Testis (tissue), 2 donors: ENCODE measurements at regions not wholly inside any gene's neighbourhood (a gene's known extent, or its start where the extent isn't known, plus 50 kb on each side); places are given as distances from the start of the nearest gene placed in this dataset.

Experiments
- DNase-seq: peaks from one replicate; pipeline ENCODE4 v3.0.0-alpha.2; 2019
- H3K27ac ChIP-seq, 2 donors: fragments of 200-600 bp; sonication (generic); one replicate each; pipeline ENCODE4 v1.5.1; 2019
- H3K27me3 ChIP-seq: fragments of 200-600 bp; sonication (generic); one replicate; pipeline ENCODE4 v1.5.1; 2019
- H3K36me3 ChIP-seq: fragments of 200-600 bp; sonication (generic); one replicate; pipeline ENCODE4 v1.5.1; 2017; ENCODE audit warnings: low read depth; ENCODE audit errors: missing control alignments
- H3K4me1 ChIP-seq: fragments of 200-600 bp; sonication (generic); one replicate; pipeline ENCODE4 v1.5.1; 2019
- H3K4me3 ChIP-seq, 2 donors: fragments of 200-600 bp; sonication (generic); one replicate each; pipeline ENCODE4 v1.5.1; 2017 to 2019
- H3K9me3 ChIP-seq: fragments of 200-600 bp; sonication (generic); one replicate; pipeline ENCODE4 v1.5.1; 2017
- POLR2A ChIP-seq: fragments of 450-650 bp; IDR thresholded peaks from one replicate; pipeline ENCODE4 v1.6.1; 2017; ENCODE audit warnings: antibody characterized with exemption, mild to moderate bottlenecking, moderate library complexity
- WGBS, 2 donors: methylation state at CpG; one replicate each; pipeline ENCODE4 v1.1.5; 2018; 5-methylcytosine and 5-hydroxymethylcytosine counted together
- intact Hi-C: fragments of 100-400 bp; cut with DNase I; formaldehyde crosslinking; loops from one replicate; pipeline ENCODE4 v1.15.1; 2023; ENCODE audit warnings: low total_unique reads
- TF ChIP-seq, protein P1 (sequence below), 3 experiments: fragments of 450-650 bp in 2 of 3; fragments of 200-600 bp in 1 of 3; sonication (generic) in 1 of 3; IDR thresholded peaks; one replicate each; pipeline ENCODE4 v1.5.1; 2016 to 2019; ENCODE audit warnings: antibody characterized with exemption in 3 of 3, mild to moderate bottlenecking in 2 of 3, moderate library complexity in 1 of 3

DNA sequence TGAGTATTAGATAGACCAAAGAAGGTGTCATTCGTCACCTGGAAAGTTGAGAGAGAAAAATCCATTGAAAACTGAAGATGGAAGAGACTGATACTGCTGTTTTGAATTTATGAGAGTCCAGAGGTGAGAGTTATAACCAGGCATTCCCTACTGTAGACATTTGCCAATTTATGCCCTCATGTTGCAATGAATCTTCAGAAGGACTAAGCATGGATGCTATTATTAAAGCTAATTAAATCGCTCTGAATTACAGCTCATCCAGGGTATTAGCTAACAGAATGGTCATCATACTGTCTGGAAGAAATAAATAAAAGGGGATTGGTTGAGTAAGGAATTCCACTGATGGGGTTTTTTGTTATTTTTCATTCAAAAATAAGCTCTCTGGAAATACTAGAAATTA is 101.6 kb upstream of the PLPP4 start:
- intact Hi-C loops = no loop called here
- TF ChIP-seq, protein P1, sequence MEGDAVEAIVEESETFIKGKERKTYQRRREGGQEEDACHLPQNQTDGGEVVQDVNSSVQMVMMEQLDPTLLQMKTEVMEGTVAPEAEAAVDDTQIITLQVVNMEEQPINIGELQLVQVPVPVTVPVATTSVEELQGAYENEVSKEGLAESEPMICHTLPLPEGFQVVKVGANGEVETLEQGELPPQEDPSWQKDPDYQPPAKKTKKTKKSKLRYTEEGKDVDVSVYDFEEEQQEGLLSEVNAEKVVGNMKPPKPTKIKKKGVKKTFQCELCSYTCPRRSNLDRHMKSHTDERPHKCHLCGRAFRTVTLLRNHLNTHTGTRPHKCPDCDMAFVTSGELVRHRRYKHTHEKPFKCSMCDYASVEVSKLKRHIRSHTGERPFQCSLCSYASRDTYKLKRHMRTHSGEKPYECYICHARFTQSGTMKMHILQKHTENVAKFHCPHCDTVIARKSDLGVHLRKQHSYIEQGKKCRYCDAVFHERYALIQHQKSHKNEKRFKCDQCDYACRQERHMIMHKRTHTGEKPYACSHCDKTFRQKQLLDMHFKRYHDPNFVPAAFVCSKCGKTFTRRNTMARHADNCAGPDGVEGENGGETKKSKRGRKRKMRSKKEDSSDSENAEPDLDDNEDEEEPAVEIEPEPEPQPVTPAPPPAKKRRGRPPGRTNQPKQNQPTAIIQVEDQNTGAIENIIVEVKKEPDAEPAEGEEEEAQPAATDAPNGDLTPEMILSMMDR (IDR thresholded peaks at IDR 0.05) = no peak
- no peak for TF ChIP-seq POLR2A
- DNase-seq = no peak
- H3K9me3 ChIP-seq = no peaks in the 10 kb centered on the region
- no peak overlapping the region for H3K27ac ChIP-seq
- no peaks in the 10 kb centered on the region for H3K36me3 ChIP-seq
- no peaks in the 10 kb centered on the region for H3K4me1 ChIP-seq
- no peak overlapping the region for H3K4me3 ChIP-seq
- 72 to 75% methylated on average over 2 of the region's 2 CpGs for WGBS, 2 donors
- H3K27me3 ChIP-seq = no peaks in the 10 kb centered on the region

DNA sequence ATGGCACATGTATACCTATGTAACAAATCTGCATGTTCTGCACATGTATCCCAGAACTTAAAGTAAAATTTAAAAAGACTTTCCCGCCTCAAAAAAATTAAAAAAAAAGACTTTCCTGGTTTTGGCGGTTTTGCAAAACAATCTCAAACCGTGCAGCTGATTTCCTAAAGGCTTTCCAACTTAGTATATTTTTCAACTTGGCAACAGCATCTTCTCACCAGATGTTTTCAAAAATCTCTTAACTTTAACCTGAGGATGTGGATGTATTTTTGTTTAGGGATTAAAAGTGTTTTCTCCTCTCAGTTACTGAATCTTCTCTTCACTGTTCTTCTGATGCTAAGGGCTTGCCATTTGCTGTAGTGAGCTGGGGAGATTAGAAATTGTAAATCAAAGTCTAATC is 96.5 kb upstream of the PLPP4 start:
- H3K27ac ChIP-seq = no peak overlapping the region
- TF ChIP-seq, protein P1 (IDR thresholded peaks at IDR 0.05) = no peak
- no peak for TF ChIP-seq POLR2A
- H3K4me3 ChIP-seq = no peak overlapping the region
- no peaks in the 10 kb centered on the region for H3K27me3 ChIP-seq
- no peaks in the 10 kb centered on the region for H3K4me1 ChIP-seq
- intact Hi-C loops = no loop called here
- DNase-seq = no peak
- no peaks in the 10 kb centered on the region for H3K9me3 ChIP-seq
- no peaks in the 10 kb centered on the region for H3K36me3 ChIP-seq
- 44 to 52% methylated on average over 3 of the region's 3 CpGs for WGBS, 2 donors

DNA sequence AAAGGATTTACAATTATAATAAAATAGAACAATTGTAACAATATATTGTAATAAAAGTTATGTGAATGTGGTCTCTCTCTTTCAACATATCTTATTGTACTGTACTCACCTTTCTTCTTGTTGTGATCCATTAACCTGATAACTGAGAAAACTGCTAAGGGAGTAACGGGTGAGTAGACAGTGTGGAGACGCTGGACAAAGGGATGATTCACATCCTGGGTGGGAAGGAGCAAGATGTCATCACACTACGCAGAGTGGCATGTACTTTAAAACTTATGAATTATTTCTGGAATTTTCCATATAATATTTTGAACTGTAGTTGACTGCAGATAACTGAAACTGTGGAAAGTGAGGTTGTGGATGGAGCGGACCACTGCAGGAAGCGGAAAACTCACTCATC is 91.2 kb upstream of the PLPP4 start:
- TF ChIP-seq POLR2A = no peak
- TF ChIP-seq, protein P1 (IDR thresholded peaks at IDR 0.05) = no peak
- intact Hi-C loops = no loop called here
- Histone ChIP-seq H3K4me1 (no peaks in the 10 kb centered on the region), H3K36me3 (no peaks in the 10 kb centered on the region), H3K9me3 (no peaks in the 10 kb centered on the region), H3K27ac (no peak overlapping the region), H3K4me3 (no peak overlapping the region), H3K27me3 (no peaks in the 10 kb centered on the region)
- no peak for DNase-seq
- WGBS, 2 donors = 82 to 85% methylated on average over 5 of the region's 5 CpGs

DNA sequence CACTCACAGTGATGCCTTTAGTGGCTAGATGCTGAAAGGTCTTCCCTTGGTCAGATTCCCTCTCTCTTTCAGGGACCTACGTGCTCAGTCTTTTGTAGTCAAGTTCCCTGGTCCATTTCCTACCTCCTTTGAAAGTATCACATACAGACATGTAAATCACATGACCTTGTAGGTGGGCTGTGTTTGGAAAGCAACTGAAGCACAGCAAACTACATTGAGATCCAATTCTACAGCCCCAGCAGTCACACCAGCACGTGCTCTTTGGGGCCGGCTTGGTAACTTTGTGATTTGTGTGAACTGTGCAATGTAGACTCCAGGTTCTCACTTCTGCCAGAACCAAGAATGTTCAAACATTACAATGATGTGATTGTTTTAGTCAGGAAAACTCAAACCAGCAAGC is 89.7 kb upstream of the PLPP4 start:
- H3K4me1 ChIP-seq = no peaks in the 10 kb centered on the region
- H3K36me3 ChIP-seq = no peaks in the 10 kb centered on the region
- WGBS, 2 donors = 77 to 78% methylated on average over 3 of the region's 3 CpGs
- no peak overlapping the region for H3K27ac ChIP-seq
- H3K9me3 ChIP-seq = no peaks in the 10 kb centered on the region
- intact Hi-C loops = no loop called here
- no peaks in the 10 kb centered on the region for H3K27me3 ChIP-seq
- DNase-seq = no peak
- H3K4me3 ChIP-seq = no peak overlapping the region
- no peak for TF ChIP-seq POLR2A
- TF ChIP-seq, protein P1 (IDR thresholded peaks at IDR 0.05) = no peak

DNA sequence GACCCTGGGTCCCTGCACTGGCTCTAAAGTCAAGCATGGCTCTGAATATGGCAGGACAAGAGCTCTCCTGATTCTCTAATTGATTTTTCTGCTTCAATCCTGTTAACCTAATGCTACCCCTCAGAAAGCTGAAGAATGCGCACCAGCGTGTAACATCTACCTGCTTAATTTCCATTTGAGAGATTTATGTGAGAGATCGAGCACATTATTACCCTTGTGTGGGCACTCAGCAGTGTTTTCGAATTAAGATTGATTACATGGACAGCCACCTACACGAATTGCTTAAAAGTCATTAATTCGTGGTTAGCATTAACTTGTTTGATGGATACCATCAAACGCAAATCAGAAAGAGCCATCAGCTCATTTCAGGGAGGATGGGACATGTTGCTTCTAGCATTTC is 88.7 kb upstream of the PLPP4 start:
- intact Hi-C loops = no loop called here
- no peak for TF ChIP-seq POLR2A
- TF ChIP-seq, protein P1 (IDR thresholded peaks at IDR 0.05) = no peak
- Histone ChIP-seq H3K4me1 (no peaks in the 10 kb centered on the region), H3K4me3 (no peak overlapping the region), H3K27me3 (no peaks in the 10 kb centered on the region), H3K9me3 (no peaks in the 10 kb centered on the region), H3K36me3 (no peaks in the 10 kb centered on the region), H3K27ac (no peak overlapping the region)
- no peak for DNase-seq
- WGBS, 2 donors = 73 to 74% methylated on average over 7 of the region's 7 CpGs
